HG03045 (cell line): ENCODE measurements at regions not wholly inside any gene's neighbourhood (a gene's known extent, or its start where the extent isn't known, plus 50 kb on each side); places are given as distances from the start of the nearest gene placed in this dataset.
"Not testable (repeated sequence)": the region's sequence is repeated elsewhere in the genome, so short reads cannot be mapped to it uniquely, and the experiment has no call there.

Experiments
- ATAC-seq: cut with Tn5 transposase; IDR thresholded peaks from one replicate; pipeline ENCODE4 v1.9.1; 2021; ENCODE audit warnings: mild to moderate bottlenecking, moderate library complexity; ENCODE audit not compliant: unreplicated experiment

- ATAC-seq: not testable (repeated sequence)
Observed at GRCh38 chr3:178141305-178141684, 394.9 kb upstream of the KCNMB2 start.

DNA sequence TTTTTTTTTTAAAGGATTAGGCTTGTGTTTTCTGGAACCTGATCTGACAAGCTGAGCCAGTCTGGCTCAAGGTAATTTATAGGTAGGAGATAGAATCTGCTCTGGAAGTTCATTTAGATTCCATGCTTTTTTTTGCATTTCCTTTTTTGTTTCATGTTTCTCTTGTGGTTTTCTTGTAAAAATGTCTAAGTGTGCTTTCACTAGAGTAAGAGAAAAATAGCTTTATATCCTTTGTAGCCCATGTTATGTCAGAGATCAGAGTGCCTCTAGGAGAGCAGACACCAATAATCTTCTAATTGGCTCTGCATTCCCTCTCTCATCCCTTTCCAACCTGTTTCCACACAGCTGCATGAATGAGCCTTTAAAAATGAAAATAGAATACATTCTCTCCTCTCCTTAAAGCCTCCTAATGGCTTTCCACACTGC, 389.8 kb upstream of the KCNMB2 start:
- ATAC-seq: no peak

- no peak for ATAC-seq
Observed at GRCh38 chr3:178147001-178147400, 389.2 kb upstream of the KCNMB2 start.

GRCh38 chr3:178152031-178152806, 384.0 kb upstream of the KCNMB2 start:
- ATAC-seq: no peak

- no peak for ATAC-seq
Observed at GRCh38 chr3:178152988-178153387, 383.2 kb upstream of the KCNMB2 start.

- ATAC-seq: no peak
Observed at GRCh38 chr3:178155521-178155920, 380.7 kb upstream of the KCNMB2 start.

- no peak for ATAC-seq
Observed at GRCh38 chr3:178156301-178156700, 379.9 kb upstream of the KCNMB2 start.

DNA sequence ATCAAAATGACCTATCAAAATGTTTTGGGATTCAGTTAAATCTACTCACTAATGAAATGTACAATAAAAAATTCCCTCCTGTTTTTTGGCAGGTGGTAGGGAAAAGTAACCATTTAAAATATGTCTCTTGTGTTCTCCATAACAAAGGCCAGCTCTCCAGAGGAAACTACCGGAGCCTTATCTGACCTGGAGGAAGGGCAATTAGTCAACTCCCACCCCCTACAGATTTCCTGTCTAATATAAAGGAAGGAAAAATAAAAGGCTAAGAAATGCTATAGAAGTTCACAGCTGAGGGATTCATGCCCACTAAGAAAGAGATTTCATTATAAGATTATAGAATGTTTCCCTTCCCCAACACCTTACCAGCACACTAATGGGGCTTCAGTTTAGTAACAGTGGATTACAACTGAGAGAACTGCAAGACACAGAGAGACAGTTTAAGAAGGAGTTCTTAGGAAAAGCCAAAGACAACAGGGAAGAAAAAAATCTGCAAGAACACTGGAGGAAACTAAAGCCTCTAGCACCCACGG, 376.5 kb upstream of the KCNMB2 start:
- no peak for ATAC-seq

DNA sequence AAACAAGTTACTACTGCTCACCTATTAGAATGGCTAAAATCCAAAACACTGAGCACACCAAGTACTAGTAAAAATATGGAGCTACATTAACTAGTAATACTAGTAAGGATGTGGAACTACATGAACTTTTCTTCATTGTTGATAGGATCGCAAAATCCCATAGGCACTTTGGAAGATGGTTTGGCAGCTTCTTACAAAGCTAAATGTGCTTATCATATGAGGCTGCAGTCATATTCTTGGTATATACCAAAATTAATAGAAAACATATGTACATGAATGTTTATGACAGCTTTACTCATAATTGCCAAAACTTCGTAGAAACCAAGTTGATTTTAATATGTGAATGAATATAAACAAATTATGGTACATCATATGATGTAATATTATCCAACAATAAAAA, 366.8 kb upstream of the KCNMB2 start:
- ATAC-seq: no peak

- no peak for ATAC-seq
Observed at GRCh38 chr3:178170698-178171535, 365.3 kb upstream of the KCNMB2 start.

- no peak for ATAC-seq
Observed at GRCh38 chr3:178172121-178172520, 364.1 kb upstream of the KCNMB2 start.

- no peak for ATAC-seq
Observed at GRCh38 chr3:178174201-178174915, 361.9 kb upstream of the KCNMB2 start.

GRCh38 chr3:178181088-178181487, 355.1 kb upstream of the KCNMB2 start:
- ATAC-seq: no peak

DNA sequence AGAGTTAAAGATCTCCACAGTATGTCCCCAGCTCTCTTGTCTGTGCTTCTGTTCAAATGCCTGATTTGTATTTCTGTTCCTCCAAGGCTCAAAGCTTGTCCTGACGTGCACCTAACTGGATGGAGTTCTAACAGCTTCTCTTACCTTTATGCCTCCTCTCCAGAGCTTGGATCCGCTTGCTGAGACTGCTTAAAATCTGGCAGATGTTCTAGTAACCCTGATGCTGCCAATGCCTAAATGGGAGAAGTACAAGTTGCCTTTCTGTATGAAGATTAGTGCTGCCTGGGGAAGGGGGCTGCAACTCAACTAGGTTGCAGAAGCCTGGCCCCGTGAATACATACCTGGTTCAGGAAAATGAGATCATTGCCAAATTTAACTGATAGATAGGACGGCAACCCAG, 354.5 kb upstream of the KCNMB2 start:
- no peak for ATAC-seq

DNA sequence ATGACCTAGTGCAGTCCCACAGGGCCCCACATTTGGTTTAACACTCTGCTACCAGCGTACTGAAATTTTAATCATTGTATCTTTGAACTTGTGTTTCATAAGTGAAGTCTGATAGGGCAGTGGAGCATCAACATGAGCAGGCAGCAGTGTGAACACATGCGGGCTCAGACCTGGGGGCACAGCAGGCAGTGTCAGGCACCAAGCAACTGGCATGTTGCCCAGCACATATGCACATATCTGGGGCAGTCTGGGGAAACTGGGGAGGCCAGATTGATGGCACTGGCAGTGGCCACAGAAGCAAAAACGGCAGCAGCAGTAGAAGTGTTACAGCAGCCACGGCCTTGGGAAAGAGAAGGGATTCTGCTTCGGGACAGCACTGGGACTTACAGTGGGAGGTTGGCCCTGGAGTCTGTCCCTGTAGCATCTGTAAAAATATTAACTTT, 353.9 kb upstream of the KCNMB2 start:
- ATAC-seq: no peak

GRCh38 chr3:178184833-178185232, 351.4 kb upstream of the KCNMB2 start:
- no peak for ATAC-seq

GRCh38 chr3:178186666-178187065, 349.6 kb upstream of the KCNMB2 start:
- ATAC-seq: no peak

DNA sequence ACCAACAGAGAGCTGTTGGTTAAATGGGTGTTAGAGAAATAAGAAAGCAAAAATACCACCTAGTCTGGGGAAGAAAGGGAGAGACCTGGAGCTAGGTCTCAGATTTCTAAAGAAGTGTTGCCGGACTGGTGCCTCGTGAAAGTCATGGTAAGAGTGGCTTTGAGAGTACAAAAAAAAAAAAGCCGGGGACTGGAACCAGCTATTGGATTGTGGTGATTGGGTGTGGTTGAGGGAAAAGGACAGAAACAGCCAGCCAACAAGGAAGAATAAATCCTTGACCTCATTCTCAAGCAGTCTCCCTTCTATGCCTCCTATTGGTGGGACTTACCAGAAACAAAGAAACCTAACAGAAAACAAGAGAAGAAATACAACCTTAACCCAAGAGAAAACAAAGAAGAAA, 346.4 kb upstream of the KCNMB2 start:
- ATAC-seq: no peak

GRCh38 chr3:178193846-178194245, 342.4 kb upstream of the KCNMB2 start:
- ATAC-seq: no peak

DNA sequence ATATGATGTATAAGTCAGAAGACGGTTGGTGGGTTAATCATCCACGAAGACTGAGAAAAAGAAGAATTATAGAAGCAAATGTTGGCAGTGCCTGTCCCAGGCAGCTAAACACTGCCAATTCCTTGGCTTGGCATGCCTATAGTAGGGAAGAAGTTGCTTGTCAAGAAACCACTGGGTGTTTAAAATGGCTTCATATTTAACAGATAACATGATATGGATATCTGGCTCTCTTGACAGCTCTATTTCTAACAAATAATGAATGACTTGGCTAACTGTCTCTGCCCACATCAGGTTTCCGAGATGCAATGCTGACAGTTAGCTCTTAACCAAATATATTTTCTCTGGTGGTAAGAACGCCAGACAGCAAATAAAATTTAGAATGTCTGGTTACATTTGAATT, 341.7 kb upstream of the KCNMB2 start:
- no peak for ATAC-seq

- peak; percentile 70 for ATAC-seq
Observed at GRCh38 chr3:178195824-178196223, 340.4 kb upstream of the KCNMB2 start.
